ENCODE measurements at regions not wholly inside any gene's neighbourhood (a gene's known extent, or its start where the extent isn't known, plus 50 kb on each side); places are given as distances from the start of the nearest gene placed in this dataset.
"Not testable (repeated sequence)": the region's sequence is repeated elsewhere in the genome, so short reads cannot be mapped to it uniquely, and the experiment has no call there.

- TF ChIP-seq, protein P1, sequence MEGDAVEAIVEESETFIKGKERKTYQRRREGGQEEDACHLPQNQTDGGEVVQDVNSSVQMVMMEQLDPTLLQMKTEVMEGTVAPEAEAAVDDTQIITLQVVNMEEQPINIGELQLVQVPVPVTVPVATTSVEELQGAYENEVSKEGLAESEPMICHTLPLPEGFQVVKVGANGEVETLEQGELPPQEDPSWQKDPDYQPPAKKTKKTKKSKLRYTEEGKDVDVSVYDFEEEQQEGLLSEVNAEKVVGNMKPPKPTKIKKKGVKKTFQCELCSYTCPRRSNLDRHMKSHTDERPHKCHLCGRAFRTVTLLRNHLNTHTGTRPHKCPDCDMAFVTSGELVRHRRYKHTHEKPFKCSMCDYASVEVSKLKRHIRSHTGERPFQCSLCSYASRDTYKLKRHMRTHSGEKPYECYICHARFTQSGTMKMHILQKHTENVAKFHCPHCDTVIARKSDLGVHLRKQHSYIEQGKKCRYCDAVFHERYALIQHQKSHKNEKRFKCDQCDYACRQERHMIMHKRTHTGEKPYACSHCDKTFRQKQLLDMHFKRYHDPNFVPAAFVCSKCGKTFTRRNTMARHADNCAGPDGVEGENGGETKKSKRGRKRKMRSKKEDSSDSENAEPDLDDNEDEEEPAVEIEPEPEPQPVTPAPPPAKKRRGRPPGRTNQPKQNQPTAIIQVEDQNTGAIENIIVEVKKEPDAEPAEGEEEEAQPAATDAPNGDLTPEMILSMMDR (IDR thresholded peaks at IDR 0.05): not testable (repeated sequence)
- not testable (repeated sequence) for TF ChIP-seq POLR2A (IDR thresholded peaks at IDR 0.05)
Observed at GRCh38 chr11:49891910-49892671, 60.1 kb upstream of the OR4C13 start.

All from heart left ventricle (tissue), 13 donors.